HL-60/S4 treated with retinoic acid at 250 ng/mL for 4 days and 3 days (cell line): ENCODE measurements at regions not wholly inside any gene's neighbourhood (a gene's known extent, or its start where the extent isn't known, plus 50 kb on each side); places are given as distances from the start of the nearest gene placed in this dataset.
"Not testable (repeated sequence)": the region's sequence is repeated elsewhere in the genome, so short reads cannot be mapped to it uniquely, and the experiment has no call there.

Experiments
- in situ Hi-C: fragments of 300-500 bp; cut with MboI; formaldehyde crosslinking; loops from 2 replicates; pipeline ENCODE4 v1.7.0; 2022; ENCODE audit warnings: low sequenced_read_pairs

DNA sequence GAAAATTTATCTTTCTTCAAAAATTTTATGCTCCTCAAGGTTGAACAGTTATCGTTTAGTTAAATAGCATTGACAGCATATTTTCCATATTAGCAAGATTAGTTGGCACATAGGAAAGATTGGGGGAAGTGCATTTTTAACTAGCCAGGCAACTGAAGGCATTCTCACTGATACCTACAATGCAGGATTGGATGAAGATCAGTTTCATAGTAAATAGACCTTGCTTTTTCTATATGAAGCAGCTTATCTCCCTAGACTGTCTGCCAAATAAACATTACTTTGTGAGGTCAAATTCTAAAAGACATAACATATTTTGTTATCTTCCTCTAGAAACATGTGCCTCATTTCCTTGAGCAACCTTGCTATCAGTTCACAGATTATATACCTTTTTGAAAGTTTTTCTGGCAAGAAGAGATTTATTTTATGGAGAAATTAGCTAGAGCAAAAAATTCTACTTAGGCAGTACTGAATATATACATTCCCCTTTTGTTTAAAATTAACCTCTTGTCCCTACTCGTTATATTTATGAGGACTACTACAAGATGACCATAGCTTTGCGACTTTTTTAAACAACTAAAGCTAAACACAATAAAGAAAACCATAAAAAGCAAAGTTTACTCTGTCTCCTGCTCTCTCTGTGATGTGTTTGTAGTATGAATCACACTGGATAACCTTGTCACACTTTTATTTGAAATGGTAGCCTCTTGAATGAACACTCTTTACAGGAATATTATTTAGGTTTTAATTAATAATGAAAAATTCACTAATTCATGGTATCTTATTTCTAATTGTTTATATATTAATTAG is 654.9 kb upstream of the TBL1XR1 start:
- in situ Hi-C loops: no loop called here

DNA sequence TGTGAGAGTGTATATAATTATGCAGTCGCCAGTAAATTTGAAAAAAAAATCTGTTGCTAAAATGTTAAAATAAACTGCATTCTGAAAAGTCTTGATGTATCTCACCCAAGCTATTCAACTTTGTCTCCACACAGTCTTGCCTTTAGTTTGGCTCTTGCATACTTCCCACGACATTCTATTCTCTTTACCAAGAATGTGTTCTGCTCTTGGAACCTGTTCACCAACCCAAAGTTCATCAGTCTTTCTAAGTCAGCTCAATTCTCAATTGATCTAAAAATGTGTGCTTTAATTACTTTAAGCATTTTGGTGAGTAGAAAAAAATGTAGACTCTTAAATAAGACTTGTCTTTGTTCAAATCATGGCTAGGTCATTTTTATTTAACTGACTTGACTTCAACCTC is 657.7 kb upstream of the TBL1XR1 start:
- in situ Hi-C loops: no loop called here

DNA sequence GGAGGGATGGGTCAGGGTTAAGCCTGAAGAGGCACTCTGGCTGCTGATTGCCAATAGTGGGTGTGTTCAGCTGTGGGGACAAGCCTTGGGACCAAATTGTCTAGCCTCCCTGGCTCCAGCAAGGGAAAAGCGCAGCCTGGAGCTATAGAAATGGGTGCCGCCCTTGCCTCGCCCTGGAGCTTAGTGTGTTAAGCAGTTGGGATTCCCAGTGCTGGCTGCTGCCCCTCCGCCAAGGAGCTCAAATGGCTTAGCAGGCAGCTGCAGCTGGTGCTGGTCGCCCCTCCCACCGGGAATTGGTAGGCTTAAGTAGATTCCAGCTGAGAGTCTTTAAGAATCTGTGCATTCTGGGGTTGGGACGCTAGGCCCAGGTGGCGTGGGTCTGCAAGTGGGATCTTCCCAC is 662.9 kb upstream of the TBL1XR1 start:
- in situ Hi-C loops: no loop called here

DNA sequence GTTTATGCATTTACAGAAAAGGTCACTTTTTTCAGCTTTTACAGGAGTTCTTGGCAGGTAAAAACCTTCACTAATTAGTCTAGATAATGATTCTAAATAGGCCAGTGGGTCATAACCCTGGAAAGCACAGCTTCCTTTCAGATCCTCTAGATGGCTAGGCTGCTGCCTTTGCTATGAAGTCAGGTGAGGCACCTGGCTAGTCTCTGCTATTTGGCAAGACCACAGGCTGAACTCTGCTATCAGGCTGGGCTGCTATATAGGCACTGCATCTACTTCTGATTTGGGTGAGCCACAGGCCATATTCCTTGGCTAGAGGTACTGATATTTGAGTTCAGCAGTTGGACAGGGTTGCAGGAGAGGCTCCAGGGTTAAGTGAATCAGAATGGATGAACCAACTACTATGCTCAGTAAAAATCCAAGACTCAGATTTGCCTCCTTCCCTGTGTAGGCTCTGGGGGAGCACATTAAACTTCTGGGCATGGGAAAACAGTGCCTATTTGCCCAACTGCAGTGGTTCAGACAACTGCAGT is 665.7 kb upstream of the TBL1XR1 start:
- in situ Hi-C loops: no loop called here

DNA sequence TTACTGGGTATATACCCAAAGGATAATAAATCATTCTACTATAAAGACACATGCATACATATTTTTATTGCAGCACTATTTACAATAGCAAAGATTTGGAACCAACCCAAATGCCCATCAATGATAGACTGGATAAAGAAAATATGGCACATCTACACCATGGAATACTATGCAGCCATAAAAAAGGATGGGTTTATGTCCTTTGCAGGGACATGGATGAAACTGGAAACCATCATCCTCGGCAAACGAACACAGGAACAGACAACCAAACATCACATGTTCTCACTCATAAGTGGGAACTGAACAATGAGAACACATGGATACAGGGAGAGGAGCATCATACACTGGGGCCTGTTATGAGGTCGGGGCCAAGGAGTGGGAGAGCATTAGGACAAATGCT is 665.0 kb upstream of the KCNMB2 start:
- in situ Hi-C loops: not testable (repeated sequence)

DNA sequence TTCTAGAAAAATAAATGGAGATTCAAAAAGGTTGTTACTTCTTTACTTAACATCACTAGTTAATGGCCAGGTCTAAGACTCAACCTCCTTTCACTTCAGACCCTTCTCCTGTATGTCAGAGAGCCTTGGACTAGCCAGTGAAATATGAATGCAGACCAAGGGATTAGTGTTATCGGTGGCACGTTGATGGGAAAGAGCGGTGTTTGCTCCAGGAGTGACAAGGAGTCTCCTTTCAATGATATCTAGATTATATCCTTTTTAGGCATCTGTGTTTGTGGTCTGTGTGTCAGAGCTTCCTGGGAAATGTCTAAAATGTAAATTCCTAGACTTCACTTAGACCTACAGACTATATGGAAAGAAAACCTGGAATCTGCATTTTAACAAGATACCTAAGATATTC is 658.0 kb upstream of the KCNMB2 start:
- in situ Hi-C loops: no loop called here

DNA sequence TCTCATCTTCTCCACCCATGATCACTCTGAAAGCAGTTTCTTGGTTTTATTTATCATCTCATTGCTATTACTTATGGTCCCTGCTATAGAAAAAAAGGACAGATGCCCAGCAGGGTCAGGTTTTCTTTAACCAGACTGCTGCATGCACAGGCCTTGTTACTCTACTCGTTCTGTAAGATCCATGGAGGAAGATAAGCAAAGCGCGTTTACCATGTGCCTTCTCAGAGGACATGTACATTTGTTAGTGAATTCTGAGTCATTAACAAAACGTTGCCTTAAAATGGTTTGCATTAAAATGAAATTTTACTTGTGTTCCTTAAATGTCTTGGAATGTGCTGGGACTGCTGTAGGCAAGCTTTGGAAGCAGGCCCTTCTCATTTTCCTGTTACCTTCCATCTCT is 657.3 kb upstream of the KCNMB2 start:
- in situ Hi-C loops: no loop called here

DNA sequence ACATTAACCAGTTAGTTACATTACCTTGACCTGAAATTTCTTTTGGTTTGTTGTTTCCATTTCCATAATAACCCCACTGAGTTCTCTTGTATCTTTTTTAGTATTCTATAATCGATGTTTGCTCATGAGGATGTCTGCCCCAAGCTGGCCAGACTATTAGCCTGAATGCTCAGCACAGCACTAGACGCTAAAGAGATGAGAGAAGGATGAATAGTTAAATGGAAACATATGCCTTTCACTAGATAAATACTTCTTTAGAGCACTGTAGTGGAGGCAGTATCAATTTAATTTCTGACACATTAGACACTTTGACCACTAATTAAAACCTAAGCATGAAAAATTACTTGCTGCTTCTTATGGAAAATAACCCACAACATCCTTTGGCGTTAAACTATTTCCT is 654.9 kb upstream of the KCNMB2 start:
- in situ Hi-C loops: no loop called here

DNA sequence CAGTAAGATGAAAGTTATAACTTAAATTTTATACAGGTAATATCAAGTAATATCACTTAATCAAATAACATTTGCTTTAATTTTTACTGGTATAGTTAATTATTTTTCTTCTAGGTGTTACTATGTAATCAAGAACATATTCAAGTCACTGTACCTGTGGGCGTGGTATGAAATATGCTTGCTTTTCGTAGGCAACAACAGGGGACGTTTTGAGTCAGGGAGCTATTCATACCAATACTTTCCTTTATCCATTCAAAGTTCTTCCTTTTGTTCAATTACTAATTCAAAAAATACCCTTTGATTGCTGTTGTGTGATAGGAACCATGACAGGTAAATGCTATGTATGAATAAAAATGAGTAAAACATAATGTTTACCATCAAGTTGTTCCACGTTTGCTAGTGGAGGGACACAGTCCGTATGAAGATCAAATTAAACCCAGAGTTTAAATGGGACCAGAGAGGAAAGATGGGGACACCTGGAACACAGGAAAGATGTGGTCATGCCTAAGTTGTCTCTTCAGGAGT is 654.0 kb upstream of the KCNMB2 start:
- in situ Hi-C loops: no loop called here

DNA sequence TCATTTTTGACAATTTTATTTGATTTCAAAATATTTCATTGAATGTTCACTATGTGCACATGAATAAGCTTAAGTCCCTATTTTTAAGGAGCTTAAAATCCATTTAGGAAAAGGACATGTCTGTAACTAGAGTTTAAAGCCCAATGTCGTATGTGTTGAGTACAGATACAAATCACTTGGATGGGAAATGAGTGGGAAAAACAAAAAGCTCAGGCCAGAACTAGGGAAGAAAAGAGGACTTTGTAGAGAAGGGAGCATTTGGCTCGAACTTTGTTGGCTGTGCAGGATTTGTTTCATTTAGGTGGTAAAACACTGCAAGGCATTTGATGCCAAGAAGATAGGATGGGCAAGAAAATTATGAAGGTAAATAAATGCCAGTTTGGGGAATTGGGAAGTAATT is 653.1 kb upstream of the KCNMB2 start:
- in situ Hi-C loops: no loop called here

DNA sequence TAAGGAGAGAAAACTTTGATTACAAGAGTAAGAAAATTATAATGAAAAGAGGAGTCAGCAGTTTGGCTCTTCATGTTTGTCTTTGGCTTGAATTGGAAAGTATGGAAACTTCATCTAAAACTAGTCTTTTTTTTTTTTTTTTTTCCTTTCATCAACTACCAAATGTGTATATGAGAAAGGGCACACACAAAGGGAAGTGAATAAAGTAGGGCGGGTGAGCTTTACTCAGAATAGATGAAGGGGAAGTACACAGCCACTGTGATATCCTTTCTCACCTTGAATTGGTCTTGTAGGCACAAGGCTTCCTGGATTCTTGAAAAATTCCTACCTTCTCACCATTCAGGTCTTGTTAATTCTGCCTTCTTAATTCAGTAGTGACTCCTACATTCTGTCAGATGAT is 652.3 kb upstream of the KCNMB2 start:
- in situ Hi-C loops: no loop called here

DNA sequence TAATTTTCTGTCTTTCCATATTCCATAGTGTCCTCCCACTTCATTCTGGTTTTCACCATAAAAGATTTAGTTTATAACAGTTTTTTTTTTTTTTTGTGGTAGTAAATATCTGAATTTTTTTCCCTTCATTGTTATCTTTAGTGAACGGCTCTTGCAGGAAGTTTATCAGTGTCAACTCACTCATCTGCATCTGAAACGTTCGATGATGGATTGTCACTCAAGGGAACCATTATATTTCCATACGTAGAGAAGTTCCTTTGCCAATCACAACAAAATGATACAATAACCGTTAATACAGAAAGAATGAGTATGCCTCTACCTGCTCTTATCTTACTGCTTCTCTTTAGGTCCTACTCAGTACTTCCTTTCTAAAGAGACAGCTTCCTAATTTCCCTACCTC is 651.2 kb upstream of the KCNMB2 start:
- in situ Hi-C loops: no loop called here

DNA sequence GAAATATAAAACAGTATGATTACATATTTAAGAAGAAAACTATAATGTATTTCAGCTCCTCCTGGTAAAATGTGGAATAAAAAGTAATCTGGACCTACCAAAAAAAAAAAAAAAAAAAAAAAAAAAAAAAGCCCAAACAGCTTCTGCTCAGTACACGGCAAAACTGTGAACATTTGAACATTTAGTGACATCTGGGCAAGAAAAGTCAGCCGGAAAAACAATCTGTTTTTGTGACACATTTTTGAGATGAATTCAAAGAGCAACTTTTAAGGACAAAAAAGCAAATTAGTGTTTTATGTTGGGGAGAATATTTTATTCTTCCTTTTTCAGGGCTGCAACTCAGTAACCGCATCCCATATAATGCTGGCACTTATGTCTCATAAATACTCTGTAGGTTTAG is 649.7 kb upstream of the KCNMB2 start:
- in situ Hi-C loops: no loop called here

DNA sequence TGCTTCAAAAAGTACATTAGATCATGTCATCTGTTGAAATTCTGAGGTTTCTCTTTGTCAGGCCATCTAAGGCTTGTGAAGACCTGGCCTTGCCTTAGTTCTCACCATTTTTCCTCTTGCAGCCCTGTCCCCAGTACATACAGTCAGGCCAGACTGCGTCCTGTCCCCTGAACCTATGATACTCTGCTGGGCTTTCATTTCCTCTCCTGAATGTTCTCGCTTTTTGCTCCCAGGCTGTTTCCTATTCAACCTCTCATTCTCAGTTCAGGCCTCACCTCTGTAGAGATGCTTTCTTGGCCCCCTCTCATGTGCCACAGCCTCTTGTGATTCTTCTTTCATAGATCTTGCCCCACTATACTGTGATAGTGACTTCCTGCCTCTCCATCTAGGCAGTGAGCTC is 648.8 kb upstream of the KCNMB2 start:
- in situ Hi-C loops: no loop called here

DNA sequence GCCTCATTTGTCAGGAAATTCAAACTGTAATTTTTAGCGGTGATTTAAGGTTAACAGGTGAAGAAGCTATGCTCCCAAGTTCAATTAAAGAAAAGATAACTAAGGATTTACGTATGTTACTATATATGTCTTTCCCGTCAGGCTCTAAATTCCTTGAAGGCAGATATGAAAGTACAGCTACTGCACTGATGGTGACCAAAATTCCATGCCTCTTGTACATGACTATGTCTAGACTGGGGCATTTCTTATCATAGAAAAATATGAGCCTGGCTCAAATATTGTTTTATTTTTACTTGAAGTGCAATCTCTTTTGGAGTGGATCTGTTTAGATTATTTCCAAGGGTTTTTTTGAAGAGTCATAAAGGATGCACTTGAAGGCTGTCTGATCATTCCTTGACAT is 647.1 kb upstream of the KCNMB2 start:
- in situ Hi-C loops: no loop called here

DNA sequence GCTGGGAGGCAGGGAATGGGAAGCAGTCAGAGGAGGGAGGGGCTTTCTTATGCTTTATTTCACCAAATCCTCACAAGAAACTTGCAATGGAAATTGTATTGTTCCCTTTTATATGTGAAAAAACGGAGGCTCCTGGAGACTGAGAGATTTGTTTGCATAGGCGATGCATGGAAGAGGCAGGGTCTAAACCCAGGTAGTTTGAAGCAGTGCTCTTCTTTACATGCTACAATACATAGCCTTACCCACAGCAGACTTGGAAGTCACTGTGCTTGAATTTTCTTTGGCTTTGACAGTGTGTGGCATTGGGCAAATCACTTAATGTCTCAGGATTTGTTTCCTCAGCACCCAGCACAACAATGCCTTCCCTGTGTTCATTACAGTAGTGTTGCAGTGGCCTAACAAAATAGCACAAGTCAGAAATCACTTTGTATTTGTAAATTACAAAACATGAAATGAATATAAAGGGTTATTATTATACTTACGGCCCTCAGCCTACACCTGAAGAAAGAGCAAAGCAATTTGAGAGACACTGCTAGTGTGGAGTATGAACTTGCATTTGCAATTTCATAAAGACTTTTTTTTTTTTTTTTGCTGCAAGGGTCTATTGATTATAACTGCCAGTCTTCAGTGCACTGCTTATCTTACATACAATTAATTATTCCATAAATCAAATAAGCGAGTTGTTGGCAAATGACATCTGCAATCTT is 646.4 kb upstream of the KCNMB2 start:
- in situ Hi-C loops: no loop called here

DNA sequence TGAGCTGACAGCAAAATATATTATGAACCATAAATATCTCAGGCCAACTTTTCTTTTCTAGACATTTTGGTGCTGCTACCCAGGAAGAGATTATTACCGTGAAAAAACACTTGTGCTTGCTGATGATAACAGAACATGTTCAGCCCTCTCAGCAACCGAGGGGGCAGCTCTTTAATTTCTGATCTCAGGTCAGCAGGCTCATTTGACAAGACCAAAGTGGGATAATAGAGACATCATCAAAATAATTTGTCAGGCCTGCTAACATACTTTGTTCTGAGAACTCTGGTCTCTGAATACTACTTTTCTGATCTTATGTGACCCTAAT is 645.9 kb upstream of the KCNMB2 start:
- in situ Hi-C loops: no loop called here

DNA sequence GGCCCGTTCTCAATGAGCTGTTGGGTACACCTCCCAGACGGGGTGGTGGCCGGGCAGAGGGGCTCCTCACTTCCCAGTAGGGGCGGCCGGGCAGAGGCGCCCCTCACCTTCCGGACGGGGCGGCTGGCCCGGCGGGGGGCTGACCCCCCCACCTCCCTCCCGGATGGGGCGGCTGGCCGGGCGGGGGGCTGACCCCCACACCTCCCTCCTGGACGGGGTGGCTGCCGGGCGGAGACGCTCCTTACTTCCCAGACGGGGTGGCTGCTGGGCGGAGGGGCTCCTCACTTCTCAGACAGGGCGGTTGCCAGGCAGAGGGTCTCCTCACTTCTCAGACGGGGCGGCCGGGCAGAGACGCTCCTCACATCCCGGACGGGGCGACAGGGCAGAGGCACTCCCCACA is 644.7 kb upstream of the KCNMB2 start:
- in situ Hi-C loops: not testable (repeated sequence)

DNA sequence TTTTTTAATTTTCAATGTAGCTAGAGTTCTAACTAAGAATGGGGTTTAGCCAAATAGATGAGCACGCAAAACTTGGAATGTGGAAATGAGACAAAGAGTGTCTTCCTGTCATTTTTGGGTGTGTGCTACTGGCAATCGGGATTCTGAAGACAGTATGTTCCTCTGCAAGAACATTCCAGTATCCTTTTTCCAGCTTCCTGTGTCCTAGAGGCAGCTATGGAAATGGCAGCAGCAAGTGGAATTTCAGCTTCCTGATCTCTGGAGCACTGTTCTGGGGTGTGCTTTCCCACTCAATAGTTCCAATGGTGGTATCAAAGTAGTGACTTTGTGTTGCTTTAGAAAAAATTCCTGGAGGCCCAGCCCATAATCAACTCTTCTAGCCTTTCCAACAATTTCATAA is 642.9 kb upstream of the KCNMB2 start:
- in situ Hi-C loops: no loop called here

DNA sequence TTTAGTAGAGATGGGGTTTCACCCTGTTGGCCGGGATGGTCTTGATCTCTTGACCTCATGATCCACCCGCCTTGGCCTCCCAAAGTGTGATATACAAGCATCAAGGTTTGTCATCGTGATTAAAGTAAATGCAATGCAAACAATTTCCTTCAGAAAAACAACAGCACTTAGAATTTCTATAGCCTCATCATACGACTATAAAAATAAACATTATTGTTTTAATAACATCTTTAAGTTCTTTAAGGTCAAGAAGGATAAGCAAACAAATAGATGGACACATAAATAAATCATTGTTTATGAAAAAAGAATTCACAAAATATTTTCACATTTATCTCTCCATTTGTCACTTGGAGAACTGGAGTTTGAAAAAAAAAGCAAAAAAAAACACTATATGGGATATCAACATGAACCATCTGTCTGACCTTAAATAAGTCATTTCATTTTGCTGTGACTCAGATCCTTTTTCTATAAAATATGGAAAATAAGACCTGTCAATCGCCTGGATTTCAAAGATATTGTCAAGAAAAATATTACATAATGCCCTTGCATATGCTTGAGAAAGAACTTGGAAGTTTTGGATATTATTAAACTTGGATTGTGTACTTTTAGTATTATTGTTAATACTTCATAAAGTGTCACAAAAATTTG is 642.0 kb upstream of the KCNMB2 start:
- in situ Hi-C loops: no loop called here

DNA sequence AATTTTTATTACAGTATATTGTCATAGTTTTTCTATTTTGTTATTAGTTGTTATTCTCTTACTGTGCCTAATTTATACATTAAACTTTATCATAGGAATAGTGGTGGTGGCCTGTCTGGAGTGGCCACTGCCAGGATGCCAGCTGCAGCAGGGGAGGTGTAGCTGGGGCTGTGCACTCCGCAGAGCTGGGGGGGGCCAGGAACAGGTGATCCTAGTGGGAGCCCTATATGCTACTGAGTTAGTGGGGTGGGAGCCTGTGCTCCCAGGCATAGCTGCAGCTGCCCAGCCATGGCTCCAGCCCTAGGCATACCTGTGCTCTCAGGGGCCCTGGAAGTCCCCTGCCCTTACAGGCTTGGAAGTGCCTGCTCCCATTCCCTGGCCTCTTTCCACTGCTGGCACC is 638.1 kb upstream of the KCNMB2 start:
- in situ Hi-C loops: no loop called here
